Chondrocyte (in vitro differentiated cells): ENCODE measurements at regions not wholly inside any gene's neighbourhood (a gene's known extent, or its start where the extent isn't known, plus 50 kb on each side); places are given as distances from the start of the nearest gene placed in this dataset.

Source experiments
- DNase-seq: peaks from one replicate; pipeline ENCODE4 v3.0.0; 2021; ENCODE audit warnings: mixed read lengths, low spot score
- H3K27ac Mint-ChIP-seq: one replicate; pipeline ENCODE4 v1.8.0; 2021; ENCODE audit warnings: mild to moderate bottlenecking, moderate library complexity, mixed read lengths; ENCODE audit not compliant: unreplicated experiment
- H3K27me3 Mint-ChIP-seq: 2 replicates; pipeline ENCODE4 v1.8.0; 2021; ENCODE audit warnings: low read depth, mixed read lengths
- H3K36me3 Mint-ChIP-seq: 2 replicates; pipeline ENCODE4 v1.8.0; 2021; ENCODE audit warnings: low read depth, mixed read lengths
- H3K4me1 Mint-ChIP-seq: 2 replicates; pipeline ENCODE4 v1.8.0; 2021; ENCODE audit warnings: low read depth, mild to moderate bottlenecking, mixed read lengths
- H3K4me3 Mint-ChIP-seq: one replicate; pipeline ENCODE4 v1.8.0; 2021; ENCODE audit warnings: mild to moderate bottlenecking, moderate library complexity, mixed read lengths; ENCODE audit not compliant: unreplicated experiment
- H3K9me3 Mint-ChIP-seq: 2 replicates; pipeline ENCODE4 v1.8.0; 2021; ENCODE audit warnings: low read depth, mixed read lengths
- CTCF ChIP-seq: fragments of 200-600 bp; sonication (generic); IDR thresholded peaks from 2 replicates; pipeline ENCODE4 v1.5.0; 2021; ENCODE audit warnings: antibody characterized with exemption, mild to moderate bottlenecking, moderate library complexity

DNA sequence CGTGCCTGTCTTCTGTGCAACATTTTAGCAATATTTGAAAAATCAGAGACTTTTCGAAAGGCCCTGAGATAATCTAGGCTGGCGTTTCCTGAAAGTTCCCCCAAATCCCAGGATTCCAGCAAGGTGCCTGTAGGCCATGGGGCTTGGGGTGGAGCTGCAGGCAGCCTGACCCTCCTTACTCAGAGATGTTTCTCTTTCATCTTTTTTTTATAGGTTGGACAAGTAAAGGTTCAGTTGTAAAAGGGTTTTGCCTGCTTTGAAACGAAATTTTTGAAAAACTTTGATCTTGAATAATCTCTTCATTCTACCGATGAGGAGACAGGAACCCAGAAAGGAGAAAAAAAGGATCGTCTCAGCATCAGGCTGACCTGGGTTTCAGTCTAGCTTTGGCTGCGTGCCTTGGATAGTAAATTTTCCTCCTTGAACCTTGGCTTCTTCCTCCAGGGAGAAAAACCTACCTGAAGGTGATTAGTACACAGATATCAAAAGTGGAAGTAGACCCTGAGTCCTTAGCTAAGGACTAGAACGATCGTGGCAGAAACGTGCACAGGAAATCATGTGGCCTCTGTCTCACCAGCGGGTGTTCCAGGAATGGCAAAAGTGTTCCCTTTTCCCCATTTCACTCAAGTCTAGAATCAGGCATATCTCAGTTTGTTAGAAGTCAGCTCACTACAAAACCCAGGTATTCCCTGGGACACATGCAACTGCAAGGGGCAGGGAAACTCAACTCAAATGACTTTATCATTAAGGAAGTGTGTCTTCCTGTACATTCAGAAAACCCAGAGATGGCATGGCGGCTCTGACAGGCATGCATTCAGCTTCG is 128.2 kb upstream of the PTPN1 start:
- no peak for TF ChIP-seq CTCF
- Mint-ChIP-seq H3K36me3 (no peaks in the 10 kb centered on the region), H3K4me1 (peaks cover 24% of the 10 kb centered on the region), H3K27ac (no peak overlapping the region), H3K4me3 (no peak overlapping the region), H3K9me3 (no peaks in the 10 kb centered on the region), H3K27me3 (no peaks in the 10 kb centered on the region)
- no peak for DNase-seq

DNA sequence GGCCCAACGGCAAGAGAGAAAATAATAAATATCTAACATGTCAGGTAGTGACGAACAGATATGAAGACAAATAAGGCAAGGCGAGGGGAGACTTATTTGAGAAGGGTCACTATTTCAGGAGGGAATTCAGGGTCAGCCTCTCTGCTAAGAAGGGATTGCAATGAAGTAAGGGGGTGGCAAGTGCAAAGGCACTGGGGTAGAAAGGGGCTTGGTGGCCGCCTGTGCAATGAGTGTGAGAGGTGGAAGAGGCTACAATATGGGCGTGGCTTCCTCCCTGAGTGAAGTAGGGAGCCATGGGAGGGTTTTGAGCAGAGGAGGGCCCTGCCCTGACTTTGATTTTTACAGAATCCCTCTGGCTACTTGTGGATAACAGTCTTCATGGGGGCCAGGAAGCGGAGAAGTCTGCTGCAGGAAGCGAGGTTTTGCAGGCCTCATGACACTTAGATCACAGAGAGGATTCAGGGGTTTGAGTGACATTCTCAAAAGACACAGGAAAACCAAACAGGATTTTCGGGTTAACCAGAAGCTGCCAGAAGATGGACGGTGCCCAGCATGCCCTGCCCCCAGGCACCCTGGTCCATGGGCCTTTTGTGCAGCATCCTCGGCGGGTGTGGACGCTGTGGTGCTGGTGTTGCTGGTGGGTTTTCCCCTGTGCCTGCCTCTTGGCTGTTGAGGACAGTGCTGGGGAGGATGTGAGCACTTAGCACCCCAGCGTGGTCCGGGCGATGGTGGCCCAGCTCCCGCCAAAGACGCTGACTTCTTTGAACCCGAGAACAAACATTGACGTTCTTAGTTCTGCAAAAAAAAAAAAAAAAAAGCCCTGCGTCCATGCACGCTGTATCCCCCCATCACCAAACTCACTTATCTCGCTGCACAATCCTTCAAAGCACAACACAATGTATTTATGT is 124.2 kb upstream of the PTPN1 start:
- H3K36me3 Mint-ChIP-seq: no peaks in the 10 kb centered on the region
- H3K4me3 Mint-ChIP-seq: no peak overlapping the region
- H3K27me3 Mint-ChIP-seq: no peaks in the 10 kb centered on the region
- no peak for TF ChIP-seq CTCF
- no peak overlapping the region for H3K27ac Mint-ChIP-seq
- no peak for DNase-seq
- no peaks in the 10 kb centered on the region for H3K9me3 Mint-ChIP-seq
- H3K4me1 Mint-ChIP-seq: peaks cover 25% of the 10 kb centered on the region

DNA sequence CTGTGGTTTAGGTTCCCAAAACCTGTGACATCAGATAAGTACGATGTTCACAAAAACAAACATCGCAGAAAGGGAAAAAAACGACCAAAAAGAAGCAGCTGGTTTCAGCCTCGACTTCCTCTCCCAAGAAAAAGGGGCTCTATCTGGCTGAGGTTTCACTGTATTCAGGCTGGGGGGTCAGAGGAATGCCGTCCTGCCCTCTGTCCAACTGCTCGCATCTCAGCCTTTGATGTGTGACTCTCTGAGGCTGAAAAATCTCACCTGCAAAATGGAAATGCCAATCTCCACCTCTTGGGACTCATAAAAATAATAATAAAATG is 123.6 kb upstream of the PTPN1 start:
- DNase-seq: no peak
- Mint-ChIP-seq H3K36me3 (no peaks in the 10 kb centered on the region), H3K4me1 (peaks cover 25% of the 10 kb centered on the region), H3K9me3 (no peaks in the 10 kb centered on the region), H3K4me3 (no peak overlapping the region), H3K27me3 (no peaks in the 10 kb centered on the region), H3K27ac (no peak overlapping the region)
- TF ChIP-seq CTCF: no peak

DNA sequence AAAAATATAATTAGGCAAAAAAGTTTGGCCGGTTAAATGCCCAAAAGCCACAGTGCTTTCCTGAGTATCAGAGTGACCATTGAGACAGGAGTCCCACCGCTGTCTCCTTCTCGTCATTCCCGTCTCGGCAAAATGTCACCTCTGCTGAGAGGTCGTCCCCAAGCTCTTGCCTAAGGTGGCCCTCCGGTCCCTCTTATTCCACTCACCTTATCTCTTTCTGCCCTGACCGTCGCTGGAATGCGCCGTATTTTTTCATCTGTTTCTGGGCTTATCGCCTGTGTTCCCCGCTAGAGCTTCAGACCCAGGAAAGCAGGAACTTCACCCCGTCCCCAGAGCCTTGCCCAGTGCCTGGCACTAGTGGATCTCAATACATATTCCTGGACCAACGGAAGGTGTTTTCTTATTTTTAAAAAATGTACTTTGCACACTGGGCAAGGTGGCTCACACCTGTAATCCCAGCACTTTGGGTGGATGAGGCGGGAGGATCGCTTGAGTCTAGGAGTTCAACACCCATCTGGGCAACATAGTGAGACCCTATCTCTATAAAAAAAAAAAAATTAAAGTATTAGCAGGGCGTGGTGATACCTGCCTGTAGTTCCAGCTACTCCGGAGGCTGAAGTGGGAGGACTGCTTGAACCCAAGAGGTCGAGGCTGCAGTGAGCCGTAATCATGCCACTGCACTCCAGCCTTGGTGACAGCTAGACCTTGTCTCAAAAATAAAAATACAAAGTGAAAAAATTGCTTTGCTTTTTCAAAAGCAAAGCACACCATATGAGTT is 122.8 kb upstream of the PTPN1 start:
- no peak overlapping the region for H3K27ac Mint-ChIP-seq
- H3K4me3 Mint-ChIP-seq: no peak overlapping the region
- no peak for TF ChIP-seq CTCF

GRCh38 chr20:50387996-50388332 is 122.2 kb upstream of the PTPN1 start:
- Mint-ChIP-seq H3K27ac (no peak overlapping the region), H3K27me3 (no peaks in the 10 kb centered on the region), H3K4me3 (no peak overlapping the region), H3K4me1 (peaks cover 20% of the 10 kb centered on the region), H3K9me3 (no peaks in the 10 kb centered on the region), H3K36me3 (no peaks in the 10 kb centered on the region)
- no peak for TF ChIP-seq CTCF
- no peak for DNase-seq

More for the DNA sequence above, 122.8 kb upstream of the PTPN1 start:
- no peaks in the 10 kb centered on the region for H3K27me3 Mint-ChIP-seq
- peaks cover 20% of the 10 kb centered on the region for H3K4me1 Mint-ChIP-seq
- DNase-seq: no peak
- H3K36me3 Mint-ChIP-seq: no peaks in the 10 kb centered on the region
- no peaks in the 10 kb centered on the region for H3K9me3 Mint-ChIP-seq
